NCI-H345 treated with DMSO at 0.1 percent for 48 hours (cell line): ENCODE measurements at regions not wholly inside any gene's neighbourhood (a gene's known extent, or its start where the extent isn't known, plus 50 kb on each side); places are given as distances from the start of the nearest gene placed in this dataset.

Experiments
- DNase-seq: peaks from one replicate; lab custom pipeline; 2025; ENCODE audit not compliant: unreplicated experiment; lab: John Stamatoyannopoulos, UW

GRCh38 chr12:94059394-94060368 is 88.7 kb upstream of the PLXNC1 start:
- no peak for DNase-seq

GRCh38 chr12:94062194-94062593 is 86.2 kb upstream of the PLXNC1 start:
- no peak for DNase-seq

- DNase-seq = no peak
Measured at GRCh38 chr12:94062796-94063635, 85.4 kb upstream of the PLXNC1 start.

- DNase-seq = no peak
Measured at GRCh38 chr12:94070520-94070919, 77.9 kb upstream of the PLXNC1 start.

- no peak for DNase-seq
Measured at GRCh38 chr12:94071258-94071657, 77.1 kb upstream of the PLXNC1 start.

GRCh38 chr12:94073441-94074051 is 74.8 kb upstream of the PLXNC1 start:
- no peak for DNase-seq

GRCh38 chr12:94074216-94074979 is 74.0 kb upstream of the PLXNC1 start:
- no peak for DNase-seq

- peak; percentile 11 for DNase-seq
Measured at GRCh38 chr12:94074980-94075629, 73.3 kb upstream of the PLXNC1 start.

- DNase-seq = no peak
Measured at GRCh38 chr12:94077209-94077608, 71.2 kb upstream of the PLXNC1 start.

- DNase-seq = no peak
Measured at GRCh38 chr12:94078138-94078723, 70.1 kb upstream of the PLXNC1 start.

GRCh38 chr12:94078736-94079509 is 69.5 kb upstream of the PLXNC1 start:
- DNase-seq = no peak

- DNase-seq = no peak
Measured at GRCh38 chr12:94079566-94080340, 68.6 kb upstream of the PLXNC1 start.

- peak; percentile 11 for DNase-seq
Measured at GRCh38 chr12:94080341-94081009, 67.9 kb upstream of the PLXNC1 start.

GRCh38 chr12:94082690-94083089 is 65.7 kb upstream of the PLXNC1 start:
- DNase-seq = no peak

- no peak for DNase-seq
Measured at GRCh38 chr12:94089891-94090290, 58.5 kb upstream of the PLXNC1 start.

- DNase-seq = no peak
Measured at GRCh38 chr12:94091624-94092023, 56.8 kb upstream of the PLXNC1 start.

GRCh38 chr12:94092516-94093241 is 55.7 kb upstream of the PLXNC1 start:
- DNase-seq = no peak
